ENCODE measurements at regions not wholly inside any gene's neighbourhood (a gene's known extent, or its start where the extent isn't known, plus 50 kb on each side); places are given as distances from the start of the nearest gene placed in this dataset.

DNA sequence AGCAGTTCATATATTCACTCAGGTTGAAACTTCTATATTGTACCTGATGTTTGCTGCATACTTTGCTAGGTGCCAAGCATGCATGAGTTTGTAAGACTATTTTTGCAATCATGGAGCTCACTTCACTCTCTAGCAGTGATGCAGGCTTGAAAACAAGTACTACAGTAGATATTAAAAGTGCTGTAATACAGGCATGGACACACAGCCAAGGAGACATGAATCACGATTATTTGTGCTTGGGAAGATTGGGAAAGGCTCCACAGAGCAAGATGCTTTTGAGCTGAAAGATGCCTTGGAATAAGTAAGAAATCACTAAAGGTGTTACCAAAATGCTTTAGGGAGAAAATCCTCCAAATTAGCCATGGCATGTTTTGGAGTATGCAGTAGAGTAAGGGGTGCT, 427.4 kb downstream of the UTRN start:
- TF ChIP-seq, protein P1, sequence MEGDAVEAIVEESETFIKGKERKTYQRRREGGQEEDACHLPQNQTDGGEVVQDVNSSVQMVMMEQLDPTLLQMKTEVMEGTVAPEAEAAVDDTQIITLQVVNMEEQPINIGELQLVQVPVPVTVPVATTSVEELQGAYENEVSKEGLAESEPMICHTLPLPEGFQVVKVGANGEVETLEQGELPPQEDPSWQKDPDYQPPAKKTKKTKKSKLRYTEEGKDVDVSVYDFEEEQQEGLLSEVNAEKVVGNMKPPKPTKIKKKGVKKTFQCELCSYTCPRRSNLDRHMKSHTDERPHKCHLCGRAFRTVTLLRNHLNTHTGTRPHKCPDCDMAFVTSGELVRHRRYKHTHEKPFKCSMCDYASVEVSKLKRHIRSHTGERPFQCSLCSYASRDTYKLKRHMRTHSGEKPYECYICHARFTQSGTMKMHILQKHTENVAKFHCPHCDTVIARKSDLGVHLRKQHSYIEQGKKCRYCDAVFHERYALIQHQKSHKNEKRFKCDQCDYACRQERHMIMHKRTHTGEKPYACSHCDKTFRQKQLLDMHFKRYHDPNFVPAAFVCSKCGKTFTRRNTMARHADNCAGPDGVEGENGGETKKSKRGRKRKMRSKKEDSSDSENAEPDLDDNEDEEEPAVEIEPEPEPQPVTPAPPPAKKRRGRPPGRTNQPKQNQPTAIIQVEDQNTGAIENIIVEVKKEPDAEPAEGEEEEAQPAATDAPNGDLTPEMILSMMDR (IDR thresholded peaks at IDR 0.05; ENCODE audit: unreplicated experiment): no peak
- Mint-ChIP-seq H3K27me3 (ENCODE audit: unreplicated experiment) (no peaks in the 10 kb centered on the region), H3K9me3 (ENCODE audit: low read depth, unreplicated experiment) (no peaks in the 10 kb centered on the region), H3K4me3 (ENCODE audit: low read depth, unreplicated experiment) (no peak overlapping the region), H3K27ac (ENCODE audit: unreplicated experiment) (no peak overlapping the region), H3K36me3 (ENCODE audit: insufficient read depth, unreplicated experiment) (no peaks in the 10 kb centered on the region), H3K4me1 (ENCODE audit: low read depth, unreplicated experiment) (no peaks in the 10 kb centered on the region)
- BruUV-seq (replicated peaks): no TSS peak
- CTCF ChIA-PET: interaction anchor here (0.6 kb wide), 1 partner anchor 42 kb away, joined by 4 read pairs; no protein-coding TSS in a partner anchor
- DNase-seq: no peak
- intact Hi-C loops (cut with micrococcal nuclease; ENCODE audit: unreplicated experiment): no loop called here

DNA sequence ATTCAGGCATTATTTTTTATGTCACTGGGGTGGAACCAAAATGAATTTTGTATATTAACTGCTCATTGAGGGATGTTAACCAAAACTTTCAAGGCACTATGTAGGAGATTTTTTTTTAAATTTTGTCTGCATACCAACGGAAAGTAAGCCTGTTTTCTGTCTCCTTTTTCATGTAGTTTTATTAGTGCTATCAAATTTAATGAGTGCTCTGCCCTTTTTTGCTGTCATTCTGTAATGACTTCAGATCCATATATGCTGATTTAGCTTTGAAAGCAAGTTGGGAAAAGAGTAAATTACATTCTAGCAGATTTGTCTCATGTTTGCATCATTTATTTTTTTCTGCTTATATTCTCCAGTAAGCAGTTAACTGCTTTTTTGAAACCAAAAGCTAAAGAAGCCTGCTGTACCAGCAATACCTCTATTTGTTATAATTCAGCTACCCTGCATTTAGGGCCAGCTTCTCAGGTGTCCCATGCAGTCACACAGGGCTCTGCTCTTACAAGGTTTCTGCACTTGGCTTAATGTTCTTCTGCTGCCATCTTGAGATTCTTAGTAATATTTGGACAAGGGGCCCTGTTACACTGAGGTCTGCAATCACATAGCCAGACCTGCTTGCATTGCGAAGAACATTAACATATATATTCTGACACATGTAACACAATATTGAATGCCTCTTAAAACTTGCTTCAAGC, 429.0 kb downstream of the UTRN start:
- Mint-ChIP-seq H3K4me1 (ENCODE audit: low read depth, unreplicated experiment) (no peaks in the 10 kb centered on the region), H3K9me3 (ENCODE audit: low read depth, unreplicated experiment) (no peaks in the 10 kb centered on the region), H3K4me3 (ENCODE audit: low read depth, unreplicated experiment) (no peak overlapping the region), H3K36me3 (ENCODE audit: insufficient read depth, unreplicated experiment) (no peaks in the 10 kb centered on the region), H3K27ac (ENCODE audit: unreplicated experiment) (no peak overlapping the region), H3K27me3 (ENCODE audit: unreplicated experiment) (no peaks in the 10 kb centered on the region)
- intact Hi-C loops (cut with micrococcal nuclease; ENCODE audit: unreplicated experiment): no loop called here
- no TSS peak for BruUV-seq (replicated peaks)
- TF ChIP-seq, protein P1 (IDR thresholded peaks at IDR 0.05; ENCODE audit: unreplicated experiment): no peak
- CTCF ChIA-PET: no interaction called here
- DNase-seq: no peak

DNA sequence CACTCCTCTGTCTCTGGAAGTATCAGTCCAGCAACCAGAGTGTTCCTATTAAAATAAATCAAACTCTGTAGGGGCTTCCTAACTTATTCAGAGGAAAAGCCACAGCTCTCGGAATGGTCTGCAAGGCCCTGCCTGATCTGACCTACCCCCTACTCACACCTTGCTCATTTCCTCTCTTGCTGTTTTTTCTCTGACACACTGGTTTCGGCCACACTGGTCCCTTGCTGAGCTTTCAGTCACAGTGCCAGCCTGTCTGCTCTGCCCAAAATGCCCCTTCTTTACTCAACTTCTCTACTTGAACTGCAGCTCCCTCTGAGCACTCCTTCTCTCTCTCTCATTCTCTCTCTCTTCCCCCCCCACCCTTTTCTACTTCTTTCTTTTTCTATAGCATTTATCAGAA, 430.2 kb downstream of the UTRN start:
- no peaks in the 10 kb centered on the region for H3K9me3 Mint-ChIP-seq (ENCODE audit: low read depth, unreplicated experiment)
- H3K36me3 Mint-ChIP-seq (ENCODE audit: insufficient read depth, unreplicated experiment): no peaks in the 10 kb centered on the region
- CTCF ChIA-PET: no interaction called here
- no peak overlapping the region for H3K27ac Mint-ChIP-seq (ENCODE audit: unreplicated experiment)
- H3K4me1 Mint-ChIP-seq (ENCODE audit: low read depth, unreplicated experiment): no peaks in the 10 kb centered on the region
- no TSS peak for BruUV-seq (replicated peaks)
- intact Hi-C loops (cut with micrococcal nuclease; ENCODE audit: unreplicated experiment): no loop called here
- no peak for DNase-seq
- TF ChIP-seq, protein P1 (IDR thresholded peaks at IDR 0.05; ENCODE audit: unreplicated experiment): no peak
- no peaks in the 10 kb centered on the region for H3K27me3 Mint-ChIP-seq (ENCODE audit: unreplicated experiment)
- H3K4me3 Mint-ChIP-seq (ENCODE audit: low read depth, unreplicated experiment): no peak overlapping the region

GRCh38 chr6:144718431-144718830, 433.3 kb downstream of the UTRN start:
- intact Hi-C loops (cut with micrococcal nuclease; ENCODE audit: unreplicated experiment): no loop called here
- TF ChIP-seq, protein P1 (IDR thresholded peaks at IDR 0.05; ENCODE audit: unreplicated experiment): no peak
- Mint-ChIP-seq H3K4me1 (ENCODE audit: low read depth, unreplicated experiment) (no peaks in the 10 kb centered on the region), H3K27ac (ENCODE audit: unreplicated experiment) (no peak overlapping the region), H3K4me3 (ENCODE audit: low read depth, unreplicated experiment) (no peak overlapping the region), H3K9me3 (ENCODE audit: low read depth, unreplicated experiment) (no peaks in the 10 kb centered on the region), H3K36me3 (ENCODE audit: insufficient read depth, unreplicated experiment) (peaks cover 6% of the 10 kb centered on the region), H3K27me3 (ENCODE audit: unreplicated experiment) (no peaks in the 10 kb centered on the region)
- BruUV-seq (replicated peaks): no TSS peak
- CTCF ChIA-PET: no interaction called here
- DNase-seq: no peak
